Endometrium (tissue), 2 donors: ENCODE measurements at regions not wholly inside any gene's neighbourhood (a gene's known extent, or its start where the extent isn't known, plus 50 kb on each side); places are given as distances from the start of the nearest gene placed in this dataset.

Experiments
- FAIRE-seq: peaks from 2 replicates; lab custom pipeline; 2012; peaks lifted over from hg19 to GRCh38; lab: Jason Lieb, UNC
- donor health status: control.
- donor health status: control.

GRCh38 chr5:143693651-143694252, 118.2 kb upstream of the HMHB1 start:
- FAIRE-seq, result peak; percentile 83

GRCh38 chr5:143692342-143692741, 119.6 kb upstream of the HMHB1 start:
- no peak for FAIRE-seq

- FAIRE-seq, result no peak
These were observed 120.0 kb upstream of the HMHB1 start for GRCh38 chr5:143691945-143692290.

DNA sequence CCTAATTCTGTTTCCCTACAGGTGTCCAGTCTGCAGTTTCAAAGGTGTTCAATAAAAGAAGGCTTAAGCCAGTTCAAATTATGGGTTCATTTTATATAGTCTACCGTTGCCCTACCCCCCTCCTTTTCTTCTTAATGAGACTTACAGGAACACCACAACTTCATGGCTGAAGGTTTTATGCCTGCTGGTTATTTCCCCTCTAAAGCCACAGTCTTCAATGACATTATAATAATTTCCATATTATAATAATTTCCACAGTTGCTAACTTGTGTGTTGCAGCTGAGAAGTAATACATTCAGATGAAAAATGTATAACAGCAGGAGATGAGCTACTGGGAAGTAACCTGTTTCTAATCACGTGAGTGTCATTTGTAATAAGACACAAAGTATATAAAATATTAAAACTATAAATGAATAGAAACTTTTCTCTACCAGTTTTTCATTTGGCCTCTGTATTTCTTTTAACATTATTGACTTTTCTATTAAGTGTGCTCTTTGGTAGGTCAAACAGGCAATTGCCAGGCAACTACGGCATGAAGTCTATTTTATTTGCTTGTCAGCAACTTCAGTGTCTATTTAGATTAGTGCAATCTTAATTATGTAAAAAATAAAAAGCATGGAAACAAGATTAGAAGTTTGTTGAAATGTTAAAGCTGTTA, 120.5 kb upstream of the HMHB1 start:
- FAIRE-seq, result no peak

DNA sequence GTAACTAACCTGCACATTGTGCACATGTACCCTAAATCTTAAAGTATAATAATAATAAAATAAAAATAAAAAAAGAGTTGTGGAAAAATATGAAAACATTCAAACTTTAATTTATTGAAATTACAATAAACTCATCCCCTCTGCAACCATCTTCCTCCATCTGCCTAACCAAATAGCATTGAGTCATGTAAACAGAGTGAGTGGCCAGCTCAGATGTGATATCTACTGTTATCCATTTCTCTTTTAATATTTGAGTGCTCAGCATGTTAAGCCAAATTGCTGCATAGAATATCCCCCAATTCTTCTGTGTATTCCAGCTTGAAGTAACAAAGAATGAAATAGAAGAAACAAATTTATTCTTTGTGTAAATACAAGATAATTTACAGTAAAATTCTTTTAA, 124.4 kb upstream of the HMHB1 start:
- FAIRE-seq, result no peak

DNA sequence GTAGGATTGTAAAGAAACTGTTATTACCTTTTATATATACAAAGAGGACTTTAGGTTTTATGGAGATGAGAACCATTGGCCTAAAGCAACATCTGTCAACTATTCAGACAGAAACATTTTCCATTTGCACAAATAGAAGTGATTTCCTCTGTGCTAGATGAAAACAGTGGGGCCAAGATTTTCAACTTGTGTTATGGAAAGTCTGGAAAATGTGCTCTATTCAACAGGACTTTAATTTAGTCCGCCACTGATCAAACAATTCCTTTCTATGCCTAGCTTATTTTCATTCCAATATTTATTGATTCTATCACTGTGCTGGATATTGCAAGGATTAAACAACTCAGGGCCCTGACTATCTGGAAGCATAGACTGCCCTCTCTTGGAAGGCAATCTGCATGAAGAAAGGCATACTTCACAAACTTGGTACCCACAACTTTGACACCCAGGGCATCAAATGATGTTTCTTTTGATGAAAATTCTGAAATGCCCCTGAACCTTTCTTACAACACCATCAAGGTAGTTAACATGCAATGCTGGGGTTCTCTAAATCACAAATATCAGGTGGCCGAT, 126.6 kb upstream of the HMHB1 start:
- no peak for FAIRE-seq

- FAIRE-seq, result no peak
These were observed 128.5 kb upstream of the HMHB1 start for GRCh38 chr5:143683459-143683858.

DNA sequence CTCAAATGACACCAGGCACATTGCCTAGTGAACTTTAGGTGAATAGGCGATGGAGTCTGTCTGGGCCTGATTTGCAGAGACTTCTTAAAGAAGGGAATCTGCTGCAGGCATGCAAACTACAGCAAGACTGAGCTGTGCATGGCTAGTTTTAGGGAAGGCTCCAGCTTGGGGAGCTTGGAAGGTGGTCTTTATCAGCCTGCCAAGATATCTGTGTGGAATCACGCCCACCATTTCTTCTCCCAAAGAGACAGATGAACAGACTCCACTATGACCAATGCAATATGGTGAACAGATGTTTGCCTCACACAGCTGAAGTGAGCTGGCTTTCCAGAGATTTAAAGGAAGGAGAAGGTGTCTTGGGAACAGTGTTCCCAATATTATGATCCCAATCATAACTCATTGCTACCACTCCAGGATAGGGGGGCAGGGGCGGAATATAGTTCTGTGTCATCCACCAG, 129.0 kb upstream of the HMHB1 start:
- FAIRE-seq, result no peak

DNA sequence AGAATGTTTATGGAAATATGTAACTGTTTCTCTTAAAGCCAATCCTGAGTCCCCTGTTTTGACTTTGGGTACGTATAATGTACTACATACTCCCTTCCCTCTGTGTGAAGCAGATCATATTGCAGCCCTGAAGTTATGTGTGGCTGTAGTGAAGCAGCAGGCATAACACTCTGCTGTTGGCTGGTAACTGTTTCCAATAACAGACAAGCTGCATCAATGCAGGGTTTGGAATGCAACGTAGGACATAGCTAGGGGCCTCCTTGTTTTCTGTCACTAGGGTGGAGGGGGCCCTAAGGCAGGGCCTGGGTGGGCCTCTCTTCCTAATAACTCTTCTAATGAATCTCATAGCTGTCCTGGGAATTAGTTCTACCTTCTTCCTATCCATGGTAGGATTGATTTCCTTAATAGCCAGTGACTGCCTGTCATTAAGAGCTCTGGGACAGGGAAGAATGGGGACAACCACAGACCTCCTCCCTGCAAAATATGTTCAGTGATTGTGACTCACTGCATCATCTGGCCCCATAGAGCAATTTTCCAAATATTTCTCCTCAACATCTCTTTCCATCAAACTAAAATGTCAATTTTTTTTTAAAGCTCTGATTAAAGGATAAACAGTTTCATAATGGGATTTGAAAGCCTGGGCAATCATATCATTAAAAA, 129.6 kb upstream of the HMHB1 start:
- no peak for FAIRE-seq

DNA sequence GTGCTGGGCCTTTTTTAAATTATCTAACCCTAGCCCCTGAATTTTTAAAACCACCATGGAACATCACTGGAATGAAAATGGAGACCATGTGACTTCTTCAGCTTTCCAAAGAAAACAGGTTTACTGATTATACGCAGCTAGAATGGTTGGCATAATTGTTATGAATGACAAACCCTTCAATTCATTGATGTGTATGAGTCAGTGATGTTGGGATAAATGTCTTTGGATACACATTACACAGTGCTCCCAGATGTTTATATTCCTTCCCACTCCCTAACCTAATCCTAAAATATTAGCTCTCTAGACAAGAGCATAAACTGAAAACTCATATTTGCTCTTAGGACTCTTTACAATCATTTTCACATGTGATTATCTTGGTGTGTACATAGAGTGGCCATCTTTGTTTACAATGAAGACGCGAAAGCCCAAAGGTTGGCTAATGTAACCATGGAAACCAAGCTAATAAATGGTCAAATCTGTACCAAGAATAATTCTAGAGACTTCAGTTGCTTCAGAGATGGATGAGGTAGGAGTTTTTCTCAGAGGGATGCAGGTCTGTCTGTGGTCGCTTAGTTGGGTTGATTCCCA, 131.2 kb upstream of the HMHB1 start:
- FAIRE-seq, result no peak

GRCh38 chr5:143679777-143680176, 132.2 kb upstream of the HMHB1 start:
- no peak for FAIRE-seq

- FAIRE-seq, result no peak
These were observed 133.6 kb upstream of the HMHB1 start for GRCh38 chr5:143678148-143678905.

DNA sequence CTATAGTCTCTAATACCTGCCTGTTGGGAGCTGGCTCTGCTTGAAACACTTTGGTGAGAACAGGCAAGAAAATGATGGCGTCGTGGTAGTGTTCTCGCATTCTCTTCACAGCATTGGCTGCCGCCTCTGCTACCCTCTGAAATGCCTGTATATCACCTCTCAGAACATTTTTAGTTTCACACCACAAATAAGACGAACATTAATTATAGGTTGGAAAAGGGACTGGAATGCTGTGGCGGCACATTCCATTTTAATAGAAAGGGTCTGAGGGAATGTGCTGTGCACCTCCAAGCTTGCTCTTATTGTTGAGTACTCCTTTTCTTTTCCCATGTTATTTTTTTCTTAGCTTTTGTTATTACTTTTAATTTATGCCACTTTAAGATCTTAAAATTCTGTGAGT, 134.6 kb upstream of the HMHB1 start:
- no peak for FAIRE-seq

DNA sequence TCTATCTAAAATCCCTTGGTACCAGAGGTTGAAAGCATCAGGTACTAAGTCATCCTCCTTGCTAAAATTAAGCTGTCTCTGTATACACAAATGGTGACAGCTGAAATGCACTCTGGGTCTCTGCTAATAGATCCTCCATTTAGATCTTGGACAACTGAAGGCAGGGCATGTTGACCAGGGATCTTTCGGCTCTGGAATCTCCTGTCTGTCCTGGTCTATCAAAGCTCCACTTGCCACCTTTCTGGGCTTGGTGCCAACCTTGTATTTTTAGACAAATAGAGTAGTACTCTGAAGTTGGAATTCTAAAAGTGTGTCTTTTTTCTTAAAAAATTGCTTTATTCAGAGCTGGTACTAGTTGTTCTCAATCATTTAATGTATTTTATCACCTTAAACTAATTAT, 135.2 kb upstream of the HMHB1 start:
- FAIRE-seq, result no peak

DNA sequence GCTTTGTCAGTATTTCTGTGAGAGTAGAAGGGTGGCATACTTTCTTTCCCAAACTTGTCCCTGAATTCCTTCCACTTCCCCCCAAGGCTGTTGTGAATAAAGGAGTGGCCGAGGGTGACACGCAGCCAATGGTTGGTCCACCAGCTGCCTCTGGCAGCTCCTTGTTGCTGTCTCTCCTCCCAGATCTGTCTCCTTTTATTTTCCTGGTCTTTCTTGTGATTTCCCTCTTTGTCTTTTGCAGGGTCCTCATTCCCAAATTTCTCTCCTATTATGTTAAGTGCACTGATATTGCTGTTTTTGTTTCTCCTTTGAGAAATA, 137.5 kb upstream of the HMHB1 start:
- FAIRE-seq, result no peak

GRCh38 chr5:143673676-143674468, 138.1 kb upstream of the HMHB1 start:
- FAIRE-seq, result no peak

DNA sequence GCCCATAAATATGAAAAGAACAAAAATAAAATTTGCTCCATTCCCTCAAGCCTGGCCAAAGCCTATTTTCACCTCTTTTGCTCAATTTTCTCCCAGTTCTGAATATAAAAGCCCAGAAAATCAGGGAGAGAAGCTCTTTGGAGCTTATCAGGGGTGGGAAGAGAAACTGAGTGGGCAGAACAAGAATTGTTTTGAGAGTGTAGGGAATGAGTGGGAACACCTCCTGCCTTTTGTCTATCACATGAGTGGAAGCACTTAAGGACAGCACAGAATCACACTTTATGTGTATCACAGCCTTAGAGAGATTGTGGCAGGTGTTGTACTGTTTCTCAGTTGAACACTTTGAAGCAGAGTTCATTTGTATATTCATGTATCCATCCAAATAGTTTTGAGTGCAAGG, 139.2 kb upstream of the HMHB1 start:
- FAIRE-seq, result no peak

DNA sequence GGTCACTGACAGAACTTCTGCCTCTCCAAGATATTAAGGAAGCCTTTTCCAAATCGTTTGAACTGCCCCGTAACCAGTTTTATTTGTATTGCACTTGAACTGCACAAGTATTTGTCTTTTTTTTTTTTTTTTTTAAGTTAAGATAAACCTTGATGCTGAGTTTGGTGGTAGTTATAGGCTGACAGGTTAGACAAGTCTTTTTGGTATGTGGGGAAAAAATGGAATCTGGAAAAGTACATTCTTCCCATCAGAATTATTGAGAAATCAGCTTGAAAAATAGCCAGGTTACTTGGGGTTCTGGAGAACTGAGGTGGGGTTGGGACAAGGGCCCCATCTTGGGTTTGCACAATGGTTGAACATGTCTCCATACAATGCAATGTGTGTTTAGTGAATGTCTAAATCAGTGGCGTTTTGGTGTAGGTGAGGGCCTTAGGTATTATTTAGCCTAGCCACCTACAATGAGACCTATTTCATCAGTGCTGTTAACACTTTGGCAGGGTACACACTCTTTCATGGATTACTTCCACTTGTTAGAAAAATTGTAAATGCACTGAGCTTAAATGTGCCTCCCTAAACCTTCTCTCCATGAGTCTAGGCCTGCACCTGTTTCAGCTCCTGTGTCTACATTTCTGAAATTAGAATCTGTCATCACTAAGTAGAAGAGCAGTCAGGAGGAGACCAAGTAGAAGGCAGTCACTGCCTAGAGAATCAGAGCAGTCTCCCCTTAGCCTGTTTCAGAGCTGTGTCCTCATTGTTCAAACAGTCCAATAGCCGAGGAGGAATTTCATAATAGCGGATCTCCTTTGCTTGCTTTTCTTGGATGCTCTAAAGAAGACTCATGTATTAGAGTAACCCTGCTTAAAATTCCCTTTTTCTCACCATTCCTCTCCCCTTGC, 140.0 kb upstream of the HMHB1 start:
- FAIRE-seq, result no peak

- FAIRE-seq, result no peak
These were observed 140.9 kb upstream of the HMHB1 start for GRCh38 chr5:143671021-143671420.

GRCh38 chr5:143665866-143666265, 146.1 kb upstream of the HMHB1 start:
- no peak for FAIRE-seq

- no peak for FAIRE-seq
These were observed 147.3 kb upstream of the HMHB1 start for GRCh38 chr5:143664623-143665022.
